ENCODE measurements at regions not wholly inside any gene's neighbourhood (a gene's known extent, or its start where the extent isn't known, plus 50 kb on each side); places are given as distances from the start of the nearest gene placed in this dataset.

- DNase-seq (ENCODE audit: low read depth, low spot score): no peak
Measured at GRCh38 chr6:109295109-109295773, 87.0 kb downstream of the CD164 start.

- DNase-seq (ENCODE audit: low read depth, low spot score): no peak
Measured at GRCh38 chr6:109292983-109293586, 89.2 kb downstream of the CD164 start.

- DNase-seq (ENCODE audit: low read depth, low spot score): no peak
Measured at GRCh38 chr6:109292420-109292819, 89.8 kb downstream of the CD164 start.

GRCh38 chr6:109291902-109292301 lies 90.4 kb downstream of the CD164 start:
- DNase-seq (ENCODE audit: low read depth, low spot score): no peak

GRCh38 chr6:109290143-109290931 lies 91.9 kb downstream of the CD164 start:
- no peak for DNase-seq (ENCODE audit: low read depth, low spot score)

GRCh38 chr6:109285366-109285765 lies 96.9 kb downstream of the CD164 start:
- DNase-seq (ENCODE audit: low read depth, low spot score): no peak

- DNase-seq (ENCODE audit: low read depth, low spot score): no peak
Measured at GRCh38 chr6:109284675-109285074, 97.6 kb downstream of the CD164 start.

- DNase-seq (ENCODE audit: low read depth, low spot score): no peak
Measured at GRCh38 chr6:109282756-109283155, 99.5 kb downstream of the CD164 start.

- no peak for DNase-seq (ENCODE audit: low read depth, low spot score)
Measured at GRCh38 chr6:109279628-109280027, 102.6 kb downstream of the CD164 start.

- no peak for DNase-seq (ENCODE audit: low read depth, low spot score)
Measured at GRCh38 chr6:109271622-109272021, 110.6 kb downstream of the CD164 start.

- DNase-seq (ENCODE audit: low read depth, low spot score): no peak
Measured at GRCh38 chr6:109269953-109270517, 112.2 kb downstream of the CD164 start.

- no peak for DNase-seq (ENCODE audit: low read depth, low spot score)
Measured at GRCh38 chr6:109269057-109269456, 113.2 kb downstream of the CD164 start.

GRCh38 chr6:109265530-109265929 lies 116.7 kb downstream of the CD164 start:
- no peak for DNase-seq (ENCODE audit: low read depth, low spot score)

GRCh38 chr6:109263873-109264700 lies 118.2 kb downstream of the CD164 start:
- no peak for DNase-seq (ENCODE audit: low read depth, low spot score)

GRCh38 chr6:109262261-109262660 lies 120.0 kb downstream of the CD164 start:
- DNase-seq (ENCODE audit: low read depth, low spot score): no peak

GRCh38 chr6:109261811-109262210 lies 120.5 kb downstream of the CD164 start:
- DNase-seq (ENCODE audit: low read depth, low spot score): no peak

GRCh38 chr6:109260701-109261100 lies 121.6 kb downstream of the CD164 start:
- DNase-seq (ENCODE audit: low read depth, low spot score): no peak

- DNase-seq (ENCODE audit: low read depth, low spot score): no peak
Measured at GRCh38 chr6:109260126-109260525, 122.1 kb downstream of the CD164 start.

GRCh38 chr6:109258129-109258528 lies 124.1 kb downstream of the CD164 start:
- DNase-seq (ENCODE audit: low read depth, low spot score): no peak

- DNase-seq (ENCODE audit: low read depth, low spot score): no peak
Measured at GRCh38 chr6:109257494-109257893, 124.8 kb downstream of the CD164 start.

- no peak for DNase-seq (ENCODE audit: low read depth, low spot score)
Measured at GRCh38 chr6:109255946-109256640, 126.2 kb downstream of the CD164 start.

Data from brain pericyte (primary cell).